GM18861 (cell line): ENCODE measurements at regions not wholly inside any gene's neighbourhood (a gene's known extent, or its start where the extent isn't known, plus 50 kb on each side); places are given as distances from the start of the nearest gene placed in this dataset.
"Not testable (repeated sequence)": the region's sequence is repeated elsewhere in the genome, so short reads cannot be mapped to it uniquely, and the experiment has no call there.

ENCODE experiments used
- ATAC-seq: cut with Tn5 transposase; IDR thresholded peaks from one replicate; pipeline ENCODE4 v1.9.1; 2021; ENCODE audit not compliant: unreplicated experiment

GRCh38 chr11:112310848-112311247 is 50.2 kb upstream of the PLET1 start:
- no peak for ATAC-seq

GRCh38 chr11:112315057-112315720 is 54.5 kb upstream of the PLET1 start:
- ATAC-seq = no peak

GRCh38 chr11:112315861-112316739 is 55.4 kb upstream of the PLET1 start:
- no peak for ATAC-seq

- ATAC-seq = no peak
These were observed 56.3 kb upstream of the PLET1 start for GRCh38 chr11:112316971-112317370.

- ATAC-seq = no peak
These were observed 57.5 kb upstream of the PLET1 start for GRCh38 chr11:112318184-112318591.

- no peak for ATAC-seq
These were observed 58.0 kb upstream of the PLET1 start for GRCh38 chr11:112318661-112319060.

GRCh38 chr11:112320668-112321067 is 60.0 kb upstream of the PLET1 start:
- no peak for ATAC-seq

- ATAC-seq = no peak
These were observed 61.0 kb upstream of the PLET1 start for GRCh38 chr11:112321501-112322172.

- no peak for ATAC-seq
These were observed 61.6 kb upstream of the PLET1 start for GRCh38 chr11:112322173-112322790.

- ATAC-seq = no peak
These were observed 73.7 kb upstream of the PLET1 start for GRCh38 chr11:112334381-112334780.

- ATAC-seq = no peak
These were observed 75.8 kb upstream of the PLET1 start for GRCh38 chr11:112336356-112336886.

GRCh38 chr11:112339566-112339965 is 78.9 kb upstream of the PLET1 start:
- ATAC-seq = no peak

- ATAC-seq = no peak
These were observed 82.8 kb upstream of the PLET1 start for GRCh38 chr11:112343368-112344039.

GRCh38 chr11:112344040-112344413 is 83.4 kb upstream of the PLET1 start:
- no peak for ATAC-seq

- no peak for ATAC-seq
These were observed 84.5 kb upstream of the PLET1 start for GRCh38 chr11:112345166-112345565.

GRCh38 chr11:112345706-112346105 is 85.0 kb upstream of the PLET1 start:
- ATAC-seq = no peak

GRCh38 chr11:112346586-112346985 is 85.9 kb upstream of the PLET1 start:
- no peak for ATAC-seq

GRCh38 chr11:112348480-112349029 is 87.9 kb upstream of the PLET1 start:
- no peak for ATAC-seq

GRCh38 chr11:112351423-112351822 is 90.8 kb upstream of the PLET1 start:
- ATAC-seq = not testable (repeated sequence)

GRCh38 chr11:112352907-112353306 is 92.2 kb upstream of the PLET1 start:
- no peak for ATAC-seq
